IMR-90 (cell line): ENCODE measurements at regions not wholly inside any gene's neighbourhood (a gene's known extent, or its start where the extent isn't known, plus 50 kb on each side); places are given as distances from the start of the nearest gene placed in this dataset.

Source experiments
- BHLHE40 ChIP-seq: fragments of 150-350 bp; IDR thresholded peaks from 2 replicates; pipeline ENCODE4 v1.6.1; 2016; ENCODE audit warnings: mild to moderate bottlenecking, low read depth, low read length
- CEBPB ChIP-seq: IDR thresholded peaks from 2 replicates; pipeline ENCODE4 v1.6.1; 2012; ENCODE audit warnings: low read depth, low read length, improper control_type of control experiment
- CTCF ChIP-seq: conservative IDR thresholded peaks from 2 replicates; pipeline ENCODE4 v1.5.1; 2012; ENCODE audit warnings: mild to moderate bottlenecking, low read depth, low read length, improper control_type of control experiment
- ELK1 ChIP-seq: fragments of 150-350 bp; IDR thresholded peaks from 2 replicates; pipeline ENCODE4 v1.6.1; 2016; ENCODE audit warnings: low read depth, mild to moderate bottlenecking, low read length, moderate library complexity, borderline replicate concordance
- MAZ ChIP-seq: IDR thresholded peaks from 2 replicates; pipeline ENCODE4 v1.6.1; 2012; ENCODE audit warnings: low read depth, mild to moderate bottlenecking, low read length, improper control_type of control experiment, moderate library complexity, borderline replicate concordance
- POLR2A ChIP-seq: IDR thresholded peaks from 2 replicates; pipeline ENCODE4 v1.6.1; 2012; ENCODE audit warnings: mild to moderate bottlenecking, low read depth, low read length
- RCOR1 ChIP-seq: IDR thresholded peaks from 2 replicates; pipeline ENCODE4 v1.6.1; 2012; ENCODE audit warnings: mild to moderate bottlenecking, low read length, improper control_type of control experiment; ENCODE audit not compliant: insufficient replicate concordance
- RFX5 ChIP-seq: IDR thresholded peaks from 2 replicates; pipeline ENCODE4 v1.8.0; 2012; ENCODE audit warnings: low read depth, mild to moderate bottlenecking, low read length, moderate library complexity
- SMC3 ChIP-seq: fragments of 150-350 bp; IDR thresholded peaks from 2 replicates; pipeline ENCODE4 v1.6.1; 2016; ENCODE audit warnings: low read depth, mild to moderate bottlenecking, antibody characterized with exemption, low read length, moderate library complexity
- USF2 ChIP-seq: fragments of 150-350 bp; IDR thresholded peaks from 2 replicates; pipeline ENCODE4 v1.6.1; 2017; ENCODE audit warnings: mild to moderate bottlenecking, antibody characterized with exemption, low read length, low read depth

- TF ChIP-seq CTCF (no peak), RCOR1 (no peak), BHLHE40 (no peak), POLR2A (no peak), CEBPB (no peak), MAZ (no peak), RFX5 (no peak), USF2 (no peak), SMC3 (no peak), ELK1 (no peak)
Observed at GRCh38 chr21:41670056-41670805, 96.6 kb downstream of the RIPK4 start.
